SK-N-SH (cell line): ENCODE measurements at regions not wholly inside any gene's neighbourhood (a gene's known extent, or its start where the extent isn't known, plus 50 kb on each side); places are given as distances from the start of the nearest gene placed in this dataset.

Experiments used
- CTCF ChIA-PET: fragments of 300-600, 350-600 bp; formaldehyde crosslinking; extraction: SDS; loops from one replicate; lab custom pipeline; 2021; lab: Yijun Ruan, JAX
- POLR2A ChIA-PET: fragments of 350-600 bp; sonication (Branson Sonifier 250); formaldehyde crosslinking; extraction: SDS; loops from one replicate; lab custom pipeline; 2020; ENCODE audit warnings: antibody characterized with exemption, inconsistent platforms; lab: Yijun Ruan, JAX
- DNase-seq: peaks from one replicate; pipeline ENCODE4 v3.0.0; 2012
- H2AFZ ChIP-seq: fragments of 200-600 bp; sonication (generic); 2 replicates; pipeline ENCODE4 v1.8.1; 2016; ENCODE audit warnings: antibody characterized with exemption, mild to moderate bottlenecking, low read depth
- H3F3A ChIP-seq: fragments of 200-600 bp; sonication (generic); replicated peaks from 2 replicates; pipeline ENCODE3; 2016; ENCODE audit warnings: antibody characterized with exemption, mild to moderate bottlenecking; ENCODE audit not compliant: insufficient read depth
- H3K27ac ChIP-seq, 2 experiments: fragments of 200-500 bp in 1 of 2; fragments of 200-600 bp in 1 of 2; sonication (Bioruptor generic) in 1 of 2; sonication (generic), shearing (Covaris generic) in 1 of 2; 2 replicates each; pipeline versions ENCODE4 v1.5.1 to v1.6.1; 2014 to 2016; ENCODE audit warnings: low read depth in 2 of 2, inconsistent platforms in 1 of 2, low read length in 1 of 2, mild to moderate bottlenecking in 1 of 2, mixed read lengths in 1 of 2
- H3K27me3 ChIP-seq: fragments of 200-600 bp; sonication (generic), shearing (Covaris generic); 2 replicates; pipeline ENCODE4 v1.6.1; 2016; ENCODE audit warnings: mixed run types; ENCODE audit not compliant: insufficient read depth
- H3K36me3 ChIP-seq, 2 experiments: fragments of 200-500 bp in 1 of 2; fragments of 200-600 bp in 1 of 2; sonication (Bioruptor generic) in 1 of 2; sonication (generic) in 1 of 2; replicated peaks in 1 of 2; 2 replicates each; pipeline versions ENCODE3 to v1.5.1; 2014 to 2016; ENCODE audit warnings: low read length in 1 of 2, mild to moderate bottlenecking in 1 of 2; ENCODE audit not compliant: insufficient read depth in 2 of 2, control insufficient read depth in 1 of 2
- H3K4me1 ChIP-seq, 2 experiments: fragments of 200-500 bp in 1 of 2; fragments of 200-600 bp in 1 of 2; sonication (Bioruptor generic) in 1 of 2; sonication (generic), shearing (Covaris generic) in 1 of 2; 2 replicates each; pipeline versions ENCODE4 v1.5.1 to v1.6.1; 2014 to 2016; ENCODE audit warnings: low read depth in 1 of 2, low read length in 1 of 2, mixed run types in 1 of 2; ENCODE audit not compliant: insufficient read depth in 2 of 2, control insufficient read depth in 1 of 2
- H3K4me2 ChIP-seq: fragments of 200-600 bp; sonication (generic), shearing (Covaris generic); 2 replicates; pipeline ENCODE4 v1.6.1; 2017; ENCODE audit warnings: mixed run types
- H3K4me3 ChIP-seq, 2 experiments: fragments of 200-500 bp in 1 of 2; fragments of 200-600 bp in 1 of 2; sonication (Bioruptor generic) in 1 of 2; sonication (generic), shearing (Covaris generic) in 1 of 2; 2 replicates each; pipeline versions ENCODE4 v1.5.1 to v1.8.1; 2014 to 2016; ENCODE audit warnings: low read depth in 2 of 2, inconsistent platforms in 1 of 2, low read length in 1 of 2, mild to moderate bottlenecking in 1 of 2, mixed read lengths in 1 of 2, moderate library complexity in 1 of 2
- H3K79me2 ChIP-seq: fragments of 200-600 bp; sonication (generic); 2 replicates; pipeline ENCODE4 v1.8.1; 2017; ENCODE audit warnings: mild to moderate bottlenecking; ENCODE audit not compliant: insufficient read depth
- H3K9ac ChIP-seq: fragments of 200-600 bp; sonication (generic); 2 replicates; pipeline ENCODE4 v1.6.1; 2017; ENCODE audit warnings: mixed run types
- H3K9me2 ChIP-seq: fragments of 200-600 bp; sonication (generic); 2 replicates; pipeline ENCODE4 v1.6.1; 2017; ENCODE audit warnings: mixed run types
- H3K9me3 ChIP-seq: fragments of 200-600 bp; sonication (generic); 2 replicates; pipeline ENCODE4 v1.6.1; 2017; ENCODE audit warnings: mixed run types, mild to moderate bottlenecking, moderate library complexity
- H4K20me1 ChIP-seq: fragments of 200-600 bp; sonication (generic); 2 replicates; pipeline ENCODE4 v1.6.1; 2017; ENCODE audit warnings: mild to moderate bottlenecking, mixed run types; ENCODE audit not compliant: insufficient read depth
- ELF1 ChIP-seq: IDR thresholded peaks from 2 replicates; pipeline ENCODE4 v1.4.0; 2012
- GABPA ChIP-seq: IDR thresholded peaks from 2 replicates; pipeline ENCODE4 v1.4.0; 2012; ENCODE audit warnings: low read depth, mild to moderate bottlenecking
- JUND ChIP-seq: IDR thresholded peaks from 2 replicates; pipeline ENCODE4 v1.4.0; 2012
- MAX ChIP-seq: IDR thresholded peaks from 2 replicates; pipeline ENCODE4 v1.4.0; 2012; ENCODE audit warnings: low read depth
- MEF2A ChIP-seq: IDR thresholded peaks from 2 replicates; pipeline ENCODE4 v1.4.0; 2012; ENCODE audit warnings: low read depth, borderline replicate concordance
- POLR2AphosphoS5 ChIP-seq: IDR thresholded peaks from 2 replicates; pipeline ENCODE4 v1.6.1; 2012; ENCODE audit warnings: low read depth, low read length
- SIN3A ChIP-seq: IDR thresholded peaks from 2 replicates; pipeline ENCODE4 v1.6.1; 2012; ENCODE audit warnings: low read depth, mild to moderate bottlenecking, low read length, moderate library complexity, borderline replicate concordance
- SMC3 ChIP-seq: IDR thresholded peaks from 2 replicates; pipeline ENCODE4 v1.6.1; 2012; ENCODE audit warnings: low read depth, low read length, improper control_type of control experiment
- TAF1 ChIP-seq: IDR thresholded peaks from 2 replicates; pipeline ENCODE4 v1.6.1; 2012; ENCODE audit warnings: low read depth, mild to moderate bottlenecking, low read length, moderate library complexity, borderline replicate concordance
- TCF12 ChIP-seq: IDR thresholded peaks from 2 replicates; pipeline ENCODE4 v1.4.0; 2012
- TEAD4 ChIP-seq: IDR thresholded peaks from 2 replicates; pipeline ENCODE4 v1.4.0; 2012; ENCODE audit warnings: mild to moderate bottlenecking, borderline replicate concordance; ENCODE audit not compliant: insufficient read depth
- USF1 ChIP-seq: IDR thresholded peaks from 2 replicates; pipeline ENCODE4 v1.4.0; 2012; ENCODE audit warnings: low read depth, borderline replicate concordance
- ZBTB33 ChIP-seq: IDR thresholded peaks from 2 replicates; pipeline ENCODE4 v1.4.0; 2012; ENCODE audit warnings: low read depth, borderline replicate concordance
- WGBS: methylation state at CpG from one replicate; pipeline ENCODE4 v1.1.6; 2017; ENCODE audit warnings: low lambda C conversion rate; 5-methylcytosine and 5-hydroxymethylcytosine counted together
- TF ChIP-seq, protein P1 (sequence below): fragments of 150-350 bp; IDR thresholded peaks from 2 replicates; pipeline ENCODE4 v1.6.1; 2016; ENCODE audit warnings: mild to moderate bottlenecking, low read depth, low read length
- TF ChIP-seq, protein P2 (sequence below): fragments of 200-600 bp; sonication (generic); IDR thresholded peaks from 2 replicates; pipeline ENCODE4 v1.6.1; 2017; ENCODE audit warnings: antibody characterized with exemption, mild to moderate bottlenecking, moderate library complexity

GRCh38 chr9:126033318-126033717 lies 286.1 kb downstream of the PBX3 start:
- Histone ChIP-seq H2AFZ (no peak overlapping the region), H3K79me2 (no peaks in the 10 kb centered on the region), H3K4me3 (no peak overlapping the region), H3F3A (no peaks in the 10 kb centered on the region), H3K27ac (no peak overlapping the region)
- POLR2A ChIA-PET, result no interaction called here
- no peak for DNase-seq
- no peak for TF ChIP-seq USF1
- TF ChIP-seq JUND, result no peak
- no peak for TF ChIP-seq MAX
- TF ChIP-seq SIN3A, result no peak
- TF ChIP-seq POLR2AphosphoS5, result no peak
- no peak for TF ChIP-seq TEAD4
- no peak for TF ChIP-seq TAF1
- TF ChIP-seq, protein P1, sequence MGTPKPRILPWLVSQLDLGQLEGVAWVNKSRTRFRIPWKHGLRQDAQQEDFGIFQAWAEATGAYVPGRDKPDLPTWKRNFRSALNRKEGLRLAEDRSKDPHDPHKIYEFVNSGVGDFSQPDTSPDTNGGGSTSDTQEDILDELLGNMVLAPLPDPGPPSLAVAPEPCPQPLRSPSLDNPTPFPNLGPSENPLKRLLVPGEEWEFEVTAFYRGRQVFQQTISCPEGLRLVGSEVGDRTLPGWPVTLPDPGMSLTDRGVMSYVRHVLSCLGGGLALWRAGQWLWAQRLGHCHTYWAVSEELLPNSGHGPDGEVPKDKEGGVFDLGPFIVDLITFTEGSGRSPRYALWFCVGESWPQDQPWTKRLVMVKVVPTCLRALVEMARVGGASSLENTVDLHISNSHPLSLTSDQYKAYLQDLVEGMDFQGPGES, result no peak
- TF ChIP-seq SMC3, result no peak
- TF ChIP-seq, protein P2, sequence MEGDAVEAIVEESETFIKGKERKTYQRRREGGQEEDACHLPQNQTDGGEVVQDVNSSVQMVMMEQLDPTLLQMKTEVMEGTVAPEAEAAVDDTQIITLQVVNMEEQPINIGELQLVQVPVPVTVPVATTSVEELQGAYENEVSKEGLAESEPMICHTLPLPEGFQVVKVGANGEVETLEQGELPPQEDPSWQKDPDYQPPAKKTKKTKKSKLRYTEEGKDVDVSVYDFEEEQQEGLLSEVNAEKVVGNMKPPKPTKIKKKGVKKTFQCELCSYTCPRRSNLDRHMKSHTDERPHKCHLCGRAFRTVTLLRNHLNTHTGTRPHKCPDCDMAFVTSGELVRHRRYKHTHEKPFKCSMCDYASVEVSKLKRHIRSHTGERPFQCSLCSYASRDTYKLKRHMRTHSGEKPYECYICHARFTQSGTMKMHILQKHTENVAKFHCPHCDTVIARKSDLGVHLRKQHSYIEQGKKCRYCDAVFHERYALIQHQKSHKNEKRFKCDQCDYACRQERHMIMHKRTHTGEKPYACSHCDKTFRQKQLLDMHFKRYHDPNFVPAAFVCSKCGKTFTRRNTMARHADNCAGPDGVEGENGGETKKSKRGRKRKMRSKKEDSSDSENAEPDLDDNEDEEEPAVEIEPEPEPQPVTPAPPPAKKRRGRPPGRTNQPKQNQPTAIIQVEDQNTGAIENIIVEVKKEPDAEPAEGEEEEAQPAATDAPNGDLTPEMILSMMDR, result no peak
- no peak for TF ChIP-seq TCF12
- TF ChIP-seq ELF1, result no peak
- no peak for TF ChIP-seq MEF2A
- no peak for TF ChIP-seq GABPA
- no peak for TF ChIP-seq ZBTB33
- TF ChIP-seq, all 33 proteins: peak for 0
- WGBS, result 68% methylated on average over 6 of the region's 6 CpGs
- Histone ChIP-seq H4K20me1 (no peaks in the 10 kb centered on the region), H3K27me3 (no peaks in the 10 kb centered on the region), H3K9me2 (no peaks in the 10 kb centered on the region), H3K36me3 (no peaks in the 10 kb centered on the region), H3K9me3 (no peaks in the 10 kb centered on the region), H3K9ac (no peak overlapping the region), H3K4me1 (peaks cover 0 to 4% of the 10 kb centered on the region in 2 experiments; a peak in 1 of 4 replicates), H3K4me2 (no peak overlapping the region)
- CTCF ChIA-PET, result no interaction called here
